ENCODE measurements at regions not wholly inside any gene's neighbourhood (a gene's known extent, or its start where the extent isn't known, plus 50 kb on each side); places are given as distances from the start of the nearest gene placed in this dataset.

DNA sequence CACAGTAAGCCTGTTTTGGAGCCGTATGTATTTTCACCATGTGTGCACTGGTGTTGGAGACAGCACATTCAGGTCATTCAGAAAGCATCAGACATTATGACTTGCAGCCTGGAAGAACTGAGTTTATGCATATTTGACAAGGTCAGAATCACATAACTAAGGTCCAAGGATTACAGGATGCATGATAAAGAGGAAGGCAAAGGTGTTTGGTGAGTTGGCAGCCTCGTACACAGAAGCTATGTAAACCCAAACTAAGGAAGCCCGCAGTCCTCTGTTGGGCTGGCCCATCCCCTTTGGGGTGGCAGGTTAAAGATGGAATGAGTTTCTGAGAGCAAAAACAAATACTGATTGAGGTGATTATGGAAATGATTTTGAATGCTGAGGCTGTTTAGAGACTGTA is 218.4 kb downstream of the KTN1 start:
- TF ChIP-seq CTCF (conservative IDR thresholded peaks at IDR 0.05; ENCODE audit: low read depth, low read length) (no peak), EZH2 (IDR thresholded peaks at IDR 0.05; ENCODE audit: borderline replicate concordance, low read depth, low read length, poor library complexity, severe bottlenecking) (no peak)
